ENCODE measurements at regions not wholly inside any gene's neighbourhood (a gene's known extent, or its start where the extent isn't known, plus 50 kb on each side); places are given as distances from the start of the nearest gene placed in this dataset.
A peak's percentile ranks its signal among the peaks of the same experiment; 100 is the strongest.

DNA sequence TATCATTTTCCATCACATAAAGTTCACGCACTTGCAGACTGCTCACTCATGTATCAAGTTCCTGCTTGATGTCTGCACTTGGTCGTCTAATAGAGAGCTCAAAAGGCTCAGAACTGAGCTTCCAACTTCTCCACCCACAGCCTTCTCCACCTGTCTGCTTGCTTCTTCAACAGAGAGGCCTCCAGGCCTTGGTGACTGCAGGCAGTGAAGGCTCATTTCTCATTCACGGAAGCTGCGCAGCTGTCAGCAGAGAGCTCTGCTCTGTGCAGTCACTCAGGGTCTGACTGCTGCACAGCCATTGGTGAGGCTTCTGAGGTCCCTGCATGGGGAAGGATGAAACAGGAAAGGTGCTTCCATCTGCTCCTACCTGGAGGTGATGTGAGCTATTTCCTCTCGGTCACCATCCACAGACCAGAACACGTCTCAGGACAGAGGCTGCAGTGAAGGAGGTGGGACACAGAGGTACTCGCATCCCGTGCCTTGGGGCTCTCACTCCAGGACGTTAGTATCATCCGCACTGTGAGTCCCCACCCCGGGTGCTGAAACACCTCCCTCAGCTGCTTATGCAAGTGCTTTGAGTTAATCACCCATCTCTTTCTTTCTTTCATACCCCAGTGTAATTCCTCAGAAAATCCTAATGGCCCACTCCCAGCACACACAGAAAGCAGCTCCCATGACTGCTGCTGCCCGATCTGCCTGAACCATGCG, 126.2 kb downstream of the TMEM18 start:
- H3K27me3 ChIP-seq (replicated peaks in 1 of 4; ENCODE audit: control insufficient read depth in 3 of 4, extremely low read depth in 1 of 4, insufficient read depth in 3 of 4, low read length in 3 of 4), result no peaks in the 10 kb centered on the region; a peak in 1 of 7 replicates
- FAIRE-seq (no peak), DNase-seq (ENCODE audit: low read depth in 1 of 2, low spot score in 2 of 2) (no peak)
- no peaks in the 10 kb centered on the region for H3K79me2 ChIP-seq (ENCODE audit: control insufficient read depth in 1 of 2, insufficient read depth in 2 of 2, low read length in 2 of 2)
- H2AK5ac ChIP-seq (ENCODE audit: low read depth, low read length), result no peak overlapping the region
- H2BK15ac ChIP-seq (ENCODE audit: low read length), result no peak overlapping the region
- H3K9me3 ChIP-seq (ENCODE audit: insufficient read depth in 2 of 2, low read depth in 1 of 2, low read length in 1 of 2), result no peaks in the 10 kb centered on the region
- no peak overlapping the region for H3K4me2 ChIP-seq (ENCODE audit: insufficient read depth in 1 of 2, low read depth in 2 of 2, low read length in 2 of 2)
- no peak overlapping the region for H3K9ac ChIP-seq (replicated peaks in 1 of 4; ENCODE audit: extremely low read depth in 1 of 4, low read depth in 3 of 4, low read length in 3 of 4)
- no peak overlapping the region for H4K5ac ChIP-seq (ENCODE audit: insufficient read length, low read depth, low read length)
- H2BK5ac ChIP-seq (ENCODE audit: low read depth, low read length), result no peak overlapping the region
- no peak overlapping the region for H3K4ac ChIP-seq (replicated peaks; ENCODE audit: insufficient read length, low read depth, low read length)
- no peaks in the 10 kb centered on the region for H3K4me1 ChIP-seq (replicated peaks in 1 of 4; ENCODE audit: control insufficient read depth in 3 of 4, insufficient read depth in 4 of 4, low read length in 3 of 4)
- H3K56ac ChIP-seq (replicated peaks; ENCODE audit: insufficient read length, low read depth, low read length), result no peak overlapping the region
- no peaks in the 10 kb centered on the region for H3K36me3 ChIP-seq (ENCODE audit: control insufficient read depth in 2 of 4, insufficient read depth in 4 of 4, low read length in 3 of 4)
- no peaks in the 10 kb centered on the region for H4K20me1 ChIP-seq (replicated peaks in 1 of 2; ENCODE audit: control insufficient read depth in 1 of 2, insufficient read depth in 2 of 2, low read length in 2 of 2)
- no peaks in the 10 kb centered on the region for H3K79me1 ChIP-seq (ENCODE audit: low read depth, low read length)
- no peak overlapping the region for H4K8ac ChIP-seq (ENCODE audit: extremely low read depth, insufficient read depth, low read length)
- H3K14ac ChIP-seq (ENCODE audit: insufficient read length), result no peak overlapping the region
- H3K18ac ChIP-seq (ENCODE audit: extremely low read depth, low read length), result no peak overlapping the region
- no peak overlapping the region for H2BK12ac ChIP-seq (ENCODE audit: low read depth, low read length)
- H3K27ac ChIP-seq (ENCODE audit: low read depth, low read length), result no peak overlapping the region
- H3K23ac ChIP-seq (ENCODE audit: insufficient read length), result no peak overlapping the region
- H2AFZ ChIP-seq (ENCODE audit: low read length), result 0 out of 2 replicates have a peak overlapping the region, but pooled peaks have one; percentile 24
- CTCF ChIA-PET (ENCODE audit: partially characterized antibody), result interaction anchor here (0.9 to 1.5 kb wide), 2 partner anchors 10 to 16 kb away, joined by 3 to 6 read pairs; no protein-coding TSS in a partner anchor
- no peak overlapping the region for H3K4me3 ChIP-seq (ENCODE audit: extremely low read depth in 1 of 4, insufficient read depth in 2 of 4, low read depth in 3 of 4, low read length in 4 of 4)
- H4K91ac ChIP-seq (replicated peaks; ENCODE audit: insufficient read length, low read length), result no peak overlapping the region
- 85% methylated on average over 13 of the region's 13 CpGs; no CpG with 5 or more reads in 1 of the 2 experiments for WGBS, 2 experiments (ENCODE audit: extremely low coverage in 1 of 2, insufficient coverage in 1 of 2, insufficient read length in 1 of 2, insufficient replicate concordance in 2 of 2, low coverage in 1 of 2, low lambda C conversion rate in 2 of 2, missing lambda C conversion rate in 1 of 2)
- H2BK20ac ChIP-seq (ENCODE audit: low read length), result no peak overlapping the region
- no peak overlapping the region for H2BK120ac ChIP-seq (replicated peaks; ENCODE audit: low read depth, low read length)
- no peaks in the 10 kb centered on the region for H3K23me2 ChIP-seq (ENCODE audit: low read depth, low read length)
- POLR2A ChIA-PET (ENCODE audit: partially characterized antibody), result interaction anchor here (0.7 kb wide), 1 partner anchor 246 kb away, joined by 3 read pairs; no protein-coding TSS in a partner anchor
- TF ChIP-seq KDM1A (IDR thresholded peaks at IDR 0.05; ENCODE audit: borderline replicate concordance, low read length) (no peak), MAFK (IDR thresholded peaks at IDR 0.05; ENCODE audit: low read depth, low read length) (no peak), POU5F1 (IDR thresholded peaks at IDR 0.05; ENCODE audit: low read depth, low read length) (no peak), CBX8 (IDR thresholded peaks at IDR 0.05; ENCODE audit: borderline replicate concordance, low read depth, low read length) (no peak), TBP (IDR thresholded peaks at IDR 0.05; ENCODE audit: low read depth, low read length) (no peak), NRF1 (IDR thresholded peaks at IDR 0.05; ENCODE audit: low read depth, low read length) (no peak), TEAD4 (IDR thresholded peaks at IDR 0.05; ENCODE audit: low read depth, low read length) (no peak), HDAC6 (IDR thresholded peaks at IDR 0.05; ENCODE audit: low read depth, low read length) (no peak), RXRA (IDR thresholded peaks at IDR 0.05; ENCODE audit: insufficient read depth, low read depth, low read length) (no peak), BACH1 (IDR thresholded peaks at IDR 0.05; ENCODE audit: low read length) (no peak), E2F6 (IDR thresholded peaks at IDR 0.05) (no peak)
- TF ChIP-seq, protein P1, sequence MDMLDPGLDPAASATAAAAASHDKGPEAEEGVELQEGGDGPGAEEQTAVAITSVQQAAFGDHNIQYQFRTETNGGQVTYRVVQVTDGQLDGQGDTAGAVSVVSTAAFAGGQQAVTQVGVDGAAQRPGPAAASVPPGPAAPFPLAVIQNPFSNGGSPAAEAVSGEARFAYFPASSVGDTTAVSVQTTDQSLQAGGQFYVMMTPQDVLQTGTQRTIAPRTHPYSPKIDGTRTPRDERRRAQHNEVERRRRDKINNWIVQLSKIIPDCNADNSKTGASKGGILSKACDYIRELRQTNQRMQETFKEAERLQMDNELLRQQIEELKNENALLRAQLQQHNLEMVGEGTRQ (IDR thresholded peaks at IDR 0.05; ENCODE audit: low read length), result no peak
